ENCODE measurements at regions not wholly inside any gene's neighbourhood (a gene's known extent, or its start where the extent isn't known, plus 50 kb on each side); places are given as distances from the start of the nearest gene placed in this dataset.
A peak's percentile ranks its signal among the peaks of the same experiment; 100 is the strongest.

DNA sequence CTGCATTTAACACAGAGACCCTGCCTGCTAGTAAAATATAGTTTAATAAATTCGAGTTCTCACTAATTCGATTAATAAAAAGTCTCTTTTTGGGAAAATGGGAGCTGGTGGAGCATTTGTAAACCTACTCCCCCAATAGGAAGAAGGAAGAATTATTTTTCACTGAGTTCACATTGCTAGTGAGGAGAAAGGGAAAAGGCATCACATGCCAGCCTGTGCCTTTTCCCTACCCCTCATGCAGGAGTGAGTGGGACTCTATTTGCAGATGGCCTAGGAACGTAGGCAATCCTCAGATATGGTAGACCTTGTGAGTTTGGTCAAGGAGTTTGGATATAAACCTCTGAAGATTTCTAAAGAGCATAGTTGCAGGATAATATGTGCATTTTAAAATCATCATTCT, 218.4 kb upstream of the TRIB2 start:
- Histone ChIP-seq H3K4me1 (no peaks in the 10 kb centered on the region), H3K36me3 (no peaks in the 10 kb centered on the region), H3K27ac (no peak overlapping the region), H3K27me3 (no peaks in the 10 kb centered on the region), H3K9me3 (no peaks in the 10 kb centered on the region), H3K4me3 (no peak overlapping the region)
- no peak for DNase-seq (ENCODE audit: extremely low spot score in 2 of 2)
- intact Hi-C loops (cut with DNase I), result no loop called here
- TF ChIP-seq, protein P1, sequence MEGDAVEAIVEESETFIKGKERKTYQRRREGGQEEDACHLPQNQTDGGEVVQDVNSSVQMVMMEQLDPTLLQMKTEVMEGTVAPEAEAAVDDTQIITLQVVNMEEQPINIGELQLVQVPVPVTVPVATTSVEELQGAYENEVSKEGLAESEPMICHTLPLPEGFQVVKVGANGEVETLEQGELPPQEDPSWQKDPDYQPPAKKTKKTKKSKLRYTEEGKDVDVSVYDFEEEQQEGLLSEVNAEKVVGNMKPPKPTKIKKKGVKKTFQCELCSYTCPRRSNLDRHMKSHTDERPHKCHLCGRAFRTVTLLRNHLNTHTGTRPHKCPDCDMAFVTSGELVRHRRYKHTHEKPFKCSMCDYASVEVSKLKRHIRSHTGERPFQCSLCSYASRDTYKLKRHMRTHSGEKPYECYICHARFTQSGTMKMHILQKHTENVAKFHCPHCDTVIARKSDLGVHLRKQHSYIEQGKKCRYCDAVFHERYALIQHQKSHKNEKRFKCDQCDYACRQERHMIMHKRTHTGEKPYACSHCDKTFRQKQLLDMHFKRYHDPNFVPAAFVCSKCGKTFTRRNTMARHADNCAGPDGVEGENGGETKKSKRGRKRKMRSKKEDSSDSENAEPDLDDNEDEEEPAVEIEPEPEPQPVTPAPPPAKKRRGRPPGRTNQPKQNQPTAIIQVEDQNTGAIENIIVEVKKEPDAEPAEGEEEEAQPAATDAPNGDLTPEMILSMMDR (IDR thresholded peaks at IDR 0.05), result no peak

GRCh38 chr2:12498704-12499103, 218.0 kb upstream of the TRIB2 start:
- Histone ChIP-seq H3K36me3 (no peaks in the 10 kb centered on the region), H3K4me3 (no peak overlapping the region), H3K9me3 (no peaks in the 10 kb centered on the region), H3K4me1 (no peaks in the 10 kb centered on the region), H3K27me3 (no peaks in the 10 kb centered on the region), H3K27ac (no peak overlapping the region)
- no peak for DNase-seq (ENCODE audit: extremely low spot score in 2 of 2)
- no peak for TF ChIP-seq POLR2A (IDR thresholded peaks at IDR 0.05)
- TF ChIP-seq, protein P1 (IDR thresholded peaks at IDR 0.05), result no peak
- no peak for TF ChIP-seq POLR2AphosphoS5 (IDR thresholded peaks at IDR 0.05; ENCODE audit: insufficient read depth in 1 of 2, low read depth in 1 of 2)
- intact Hi-C loops (cut with DNase I), result no loop called here

DNA sequence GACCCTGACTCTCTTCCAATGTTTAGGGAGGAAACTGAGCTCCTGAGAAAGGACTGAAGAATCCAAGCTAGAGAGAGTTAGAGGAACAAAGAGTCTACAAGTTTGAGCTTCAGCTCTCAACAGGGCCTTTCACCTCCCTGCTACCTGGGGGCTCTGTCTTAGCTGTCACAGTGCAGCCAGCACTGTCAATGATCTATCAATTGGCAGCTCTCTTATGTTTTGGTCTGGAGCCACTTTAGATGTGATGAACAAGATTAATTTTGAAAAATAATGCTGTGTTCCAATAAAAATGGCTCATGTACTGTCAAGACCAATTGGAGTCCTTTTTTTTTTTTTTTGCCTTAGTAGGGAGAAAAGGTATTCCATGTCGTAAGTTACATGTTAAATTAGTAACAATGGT, 215.8 kb upstream of the TRIB2 start:
- no peak for DNase-seq (ENCODE audit: extremely low spot score in 2 of 2)
- H3K36me3 ChIP-seq, result no peaks in the 10 kb centered on the region
- H3K9me3 ChIP-seq, result no peaks in the 10 kb centered on the region
- no peak overlapping the region for H3K27ac ChIP-seq
- H3K4me3 ChIP-seq, result no peak overlapping the region
- no peaks in the 10 kb centered on the region for H3K27me3 ChIP-seq
- intact Hi-C loops (cut with DNase I), result no loop called here
- TF ChIP-seq, protein P1 (IDR thresholded peaks at IDR 0.05), result no peak
- TF ChIP-seq POLR2A (IDR thresholded peaks at IDR 0.05) (no peak), POLR2AphosphoS5 (IDR thresholded peaks at IDR 0.05; ENCODE audit: insufficient read depth in 1 of 2, low read depth in 1 of 2) (no peak)
- no peaks in the 10 kb centered on the region for H3K4me1 ChIP-seq

GRCh38 chr2:12501469-12502158, 215.1 kb upstream of the TRIB2 start:
- no peak overlapping the region for H3K27ac ChIP-seq
- TF ChIP-seq POLR2A (IDR thresholded peaks at IDR 0.05) (no peak), POLR2AphosphoS5 (IDR thresholded peaks at IDR 0.05; ENCODE audit: insufficient read depth in 1 of 2, low read depth in 1 of 2) (peak in 1 of 2 donors; percentile 71)
- TF ChIP-seq, protein P1 (IDR thresholded peaks at IDR 0.05), result no peak
- intact Hi-C loops (cut with DNase I), result no loop called here
- no peak overlapping the region for H3K4me3 ChIP-seq
- no peak for DNase-seq (ENCODE audit: extremely low spot score in 2 of 2)
- H3K36me3 ChIP-seq, result no peaks in the 10 kb centered on the region
- H3K27me3 ChIP-seq, result no peaks in the 10 kb centered on the region
- H3K9me3 ChIP-seq, result no peaks in the 10 kb centered on the region
- H3K4me1 ChIP-seq, result no peaks in the 10 kb centered on the region

DNA sequence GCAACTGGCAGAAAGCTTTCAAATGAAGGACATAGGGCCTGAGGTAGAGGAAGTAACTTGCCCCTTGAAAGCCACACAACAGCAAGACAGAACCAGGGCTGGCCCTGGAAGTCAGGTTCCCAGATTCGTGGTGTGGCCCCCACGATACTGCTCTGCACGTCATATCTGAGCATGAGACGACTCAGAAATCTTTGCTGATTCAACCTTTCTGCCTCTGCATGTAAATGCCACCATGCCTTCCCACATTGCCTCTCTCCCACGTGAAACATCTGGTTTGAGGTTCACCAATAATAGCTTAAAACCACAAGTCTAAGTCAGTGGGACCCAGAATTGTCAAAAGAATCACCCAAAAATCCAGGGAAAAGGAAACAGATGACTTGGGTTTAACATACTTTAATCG, 214.0 kb upstream of the TRIB2 start:
- no peaks in the 10 kb centered on the region for H3K9me3 ChIP-seq
- TF ChIP-seq, protein P1 (IDR thresholded peaks at IDR 0.05), result no peak
- TF ChIP-seq POLR2AphosphoS5 (IDR thresholded peaks at IDR 0.05; ENCODE audit: insufficient read depth in 1 of 2, low read depth in 1 of 2), result no peak
- TF ChIP-seq POLR2A (IDR thresholded peaks at IDR 0.05), result no peak
- DNase-seq (ENCODE audit: extremely low spot score in 2 of 2), result no peak
- H3K27me3 ChIP-seq, result no peaks in the 10 kb centered on the region
- H3K36me3 ChIP-seq, result no peaks in the 10 kb centered on the region
- intact Hi-C loops (cut with DNase I), result no loop called here
- no peak overlapping the region for H3K4me3 ChIP-seq
- H3K4me1 ChIP-seq, result no peaks in the 10 kb centered on the region
- no peak overlapping the region for H3K27ac ChIP-seq
